Neural cell (in vitro differentiated cells): ENCODE measurements at regions not wholly inside any gene's neighbourhood (a gene's known extent, or its start where the extent isn't known, plus 50 kb on each side); places are given as distances from the start of the nearest gene placed in this dataset.

Experiments used
- H2AFZ ChIP-seq: fragments of 200-600, 300-800 bp; sonication (generic), shearing (Covaris generic); 2 replicates; pipeline ENCODE4 v1.6.0; 2014; ENCODE audit warnings: low read depth, mild to moderate bottlenecking, antibody characterized with exemption, low read length, moderate library complexity
- H3F3A ChIP-seq: fragments of 200-600 bp; shearing (Covaris generic); 2 replicates; pipeline ENCODE4 v1.6.1; 2016; ENCODE audit warnings: mild to moderate bottlenecking, moderate library complexity, mixed read lengths, antibody characterized with exemption, low read length; ENCODE audit not compliant: insufficient read depth, poor library complexity, severe bottlenecking
- H3K27ac ChIP-seq: fragments of 200-600, 300-800 bp; sonication (generic), shearing (Covaris generic); 2 replicates; pipeline ENCODE4 v1.5.1; 2014; ENCODE audit warnings: mild to moderate bottlenecking, low read length, moderate library complexity
- H3K27me3 ChIP-seq: fragments of 300-800, 200-600 bp; sonication (generic), shearing (Covaris generic); 2 replicates; pipeline ENCODE4 v1.6.0; 2014; ENCODE audit warnings: mild to moderate bottlenecking, low read depth, low read length, moderate library complexity; ENCODE audit not compliant: insufficient read depth
- H3K36me3 ChIP-seq: fragments of 300-800, 200-600 bp; sonication (generic), shearing (Covaris generic); 2 replicates; pipeline ENCODE4 v1.5.1; 2014; ENCODE audit warnings: mild to moderate bottlenecking, antibody characterized with exemption, low read length, moderate library complexity; ENCODE audit not compliant: insufficient read depth
- H3K4me2 ChIP-seq: fragments of 300-800, 200-600 bp; sonication (generic), shearing (Covaris generic); 2 replicates; pipeline ENCODE4 v1.6.0; 2014; ENCODE audit warnings: mild to moderate bottlenecking, low read length
- H3K4me3 ChIP-seq: fragments of 300-800, 200-600 bp; sonication (generic), shearing (Covaris generic); 2 replicates; pipeline ENCODE4 v1.5.1; 2014; ENCODE audit warnings: mild to moderate bottlenecking, low read length, moderate library complexity
- H3K79me2 ChIP-seq: fragments of 200-600 bp; shearing (Covaris generic); replicated peaks from 2 replicates; pipeline ENCODE4 v1.6.0; 2014; ENCODE audit warnings: mild to moderate bottlenecking, low read length, moderate library complexity; ENCODE audit not compliant: insufficient read depth
- H3K9ac ChIP-seq: fragments of 300-800, 200-600 bp; sonication (generic), shearing (Covaris generic); 2 replicates; pipeline ENCODE4 v1.6.1; 2016; ENCODE audit warnings: mild to moderate bottlenecking, low read length, mixed read lengths
- H3K9me2 ChIP-seq: fragments of 200-600 bp; shearing (Covaris generic); 2 replicates; pipeline ENCODE4 v1.6.1; 2016; ENCODE audit warnings: mild to moderate bottlenecking, low read length, mixed read lengths; ENCODE audit not compliant: insufficient read depth
- H3K9me3 ChIP-seq: fragments of 200-600, 300-800 bp; sonication (generic), shearing (Covaris generic); 2 replicates; pipeline ENCODE4 v1.6.1; 2016; ENCODE audit warnings: mild to moderate bottlenecking, mixed run types, low read length, moderate library complexity, mixed read lengths
- H4K20me1 ChIP-seq: fragments of 200-600 bp; shearing (Covaris generic); 2 replicates; pipeline ENCODE4 v1.6.1; 2016; ENCODE audit warnings: mild to moderate bottlenecking, mixed run types; ENCODE audit not compliant: insufficient read depth
- CTCF ChIP-seq: fragments of 450-650 bp; IDR thresholded peaks from 2 replicates; pipeline ENCODE4 v1.5.1; 2014; ENCODE audit warnings: antibody characterized with exemption, mild to moderate bottlenecking, moderate library complexity; ENCODE audit not compliant: poor library complexity, severe bottlenecking
- EP300 ChIP-seq: fragments of 450-650 bp; conservative IDR thresholded peaks from 2 replicates; pipeline ENCODE4 v1.6.1; 2014; ENCODE audit warnings: antibody characterized with exemption, mild to moderate bottlenecking, moderate library complexity; ENCODE audit not compliant: poor library complexity, severe bottlenecking
- EZH2 ChIP-seq: fragments of 200-600, 300-800 bp; shearing (Covaris generic), sonication (generic); IDR thresholded peaks from 2 replicates; pipeline ENCODE4 v1.6.1; 2014; ENCODE audit warnings: antibody characterized with exemption, low read length, borderline replicate concordance, mild to moderate bottlenecking; ENCODE audit not compliant: insufficient read depth, poor library complexity, severe bottlenecking
- MXI1 ChIP-seq: fragments of 450-650 bp; conservative IDR thresholded peaks from 2 replicates; pipeline ENCODE4 v1.6.1; 2014; ENCODE audit warnings: antibody characterized with exemption, mild to moderate bottlenecking; ENCODE audit not compliant: poor library complexity, severe bottlenecking
- POLR2AphosphoS5 ChIP-seq: IDR thresholded peaks from 2 replicates; pipeline ENCODE4 v1.6.1; 2012
- RAD21 ChIP-seq: fragments of 450-650 bp; conservative IDR thresholded peaks from 2 replicates; pipeline ENCODE4 v1.6.1; 2014; ENCODE audit warnings: antibody characterized with exemption, mild to moderate bottlenecking, moderate library complexity
- REST ChIP-seq: IDR thresholded peaks from 2 replicates; pipeline ENCODE4 v1.6.1; 2012; ENCODE audit warnings: borderline replicate concordance
- SMC3 ChIP-seq: fragments of 450-650 bp; conservative IDR thresholded peaks from 2 replicates; pipeline ENCODE4 v1.6.1; 2014; ENCODE audit warnings: antibody characterized with exemption, mild to moderate bottlenecking, moderate library complexity; ENCODE audit not compliant: poor library complexity
- TAF1 ChIP-seq: IDR thresholded peaks from 2 replicates; pipeline ENCODE4 v1.6.1; 2012; ENCODE audit warnings: low read depth

- no peak overlapping the region for H3K9ac ChIP-seq
- no peaks in the 10 kb centered on the region for H3K27me3 ChIP-seq
- H3K9me3 ChIP-seq: no peaks in the 10 kb centered on the region
- no peaks in the 10 kb centered on the region for H4K20me1 ChIP-seq
- no peak overlapping the region for H3K4me2 ChIP-seq
- no peaks in the 10 kb centered on the region for H3K36me3 ChIP-seq
- H3K79me2 ChIP-seq: no peaks in the 10 kb centered on the region
- no peaks in the 10 kb centered on the region for H3K9me2 ChIP-seq
- H3K27ac ChIP-seq: no peak overlapping the region
- H3K4me3 ChIP-seq: no peak overlapping the region
- H3F3A ChIP-seq: no peaks in the 10 kb centered on the region
- no peak overlapping the region for H2AFZ ChIP-seq
- TF ChIP-seq POLR2AphosphoS5: no peak
- TF ChIP-seq EP300: no peak
Measured at GRCh38 chr17:71428897-71429296, 691.9 kb upstream of the SOX9 start.

- Histone ChIP-seq H3K27ac (no peak overlapping the region), H4K20me1 (no peaks in the 10 kb centered on the region), H3K4me3 (no peak overlapping the region), H3F3A (no peaks in the 10 kb centered on the region), H3K79me2 (no peaks in the 10 kb centered on the region), H3K9me3 (no peaks in the 10 kb centered on the region), H3K27me3 (no peaks in the 10 kb centered on the region), H3K4me2 (no peak overlapping the region), H3K36me3 (no peaks in the 10 kb centered on the region), H2AFZ (no peak overlapping the region), H3K9me2 (no peaks in the 10 kb centered on the region), H3K9ac (no peak overlapping the region)
- no peak for TF ChIP-seq EP300
- no peak for TF ChIP-seq MXI1
- TF ChIP-seq EZH2: no peak
- TF ChIP-seq SMC3: no peak
- TF ChIP-seq POLR2AphosphoS5: no peak
- no peak for TF ChIP-seq RAD21
- no peak for TF ChIP-seq REST
- TF ChIP-seq TAF1: no peak
- no peak for TF ChIP-seq CTCF
Measured at GRCh38 chr17:71430281-71430680, 690.5 kb upstream of the SOX9 start.

DNA sequence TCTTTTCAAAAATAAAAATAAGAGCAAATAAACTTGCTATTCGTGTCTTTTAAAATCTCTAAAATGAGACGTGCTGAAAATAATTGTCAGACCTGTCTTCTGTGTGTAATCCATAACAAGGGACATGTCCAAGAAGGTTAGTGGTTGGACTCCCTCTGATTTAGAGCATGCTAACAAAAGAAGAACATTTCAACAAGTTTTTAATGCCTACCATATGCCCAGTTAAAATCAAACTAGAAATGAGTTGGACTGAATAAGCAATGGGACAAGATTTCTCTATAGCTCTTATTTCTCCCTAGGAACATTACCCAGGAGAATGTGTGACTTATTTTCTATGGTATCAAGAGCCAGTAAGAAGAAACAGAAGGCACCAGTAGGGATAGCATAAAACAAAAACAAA is 689.7 kb upstream of the SOX9 start:
- Histone ChIP-seq H3K9me3 (no peaks in the 10 kb centered on the region), H3K36me3 (no peaks in the 10 kb centered on the region), H2AFZ (no peak overlapping the region), H4K20me1 (no peaks in the 10 kb centered on the region), H3K27me3 (no peaks in the 10 kb centered on the region), H3K4me3 (no peak overlapping the region), H3F3A (no peaks in the 10 kb centered on the region), H3K9me2 (no peaks in the 10 kb centered on the region), H3K4me2 (no peak overlapping the region), H3K9ac (no peak overlapping the region), H3K27ac (no peak overlapping the region), H3K79me2 (no peaks in the 10 kb centered on the region)
- TF ChIP-seq SMC3: no peak
- no peak for TF ChIP-seq REST
- TF ChIP-seq RAD21: no peak
- no peak for TF ChIP-seq POLR2AphosphoS5
- TF ChIP-seq EP300: no peak
- TF ChIP-seq CTCF: no peak
- no peak for TF ChIP-seq TAF1
- no peak for TF ChIP-seq MXI1
- no peak for TF ChIP-seq EZH2
